ENCODE measurements at regions not wholly inside any gene's neighbourhood (a gene's known extent, or its start where the extent isn't known, plus 50 kb on each side); places are given as distances from the start of the nearest gene placed in this dataset.

DNA sequence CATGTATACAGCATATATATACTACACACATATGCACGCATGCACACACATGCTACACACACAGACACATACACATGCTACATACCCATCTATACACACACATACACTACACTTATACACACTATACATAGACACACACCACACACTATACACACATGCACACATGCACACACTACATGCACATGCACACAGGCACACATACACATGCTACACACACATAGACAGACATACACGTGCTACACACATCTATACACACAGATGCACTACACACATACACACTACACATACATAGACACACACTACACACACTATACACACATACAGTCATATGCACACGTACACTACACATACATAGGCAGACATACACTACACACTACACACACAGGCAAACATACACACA, 51.2 kb upstream of the PRR20G start:
- intact Hi-C loops (cut with DNase I) = no loop called here
- peaks cover 0 to 4% (median 0%) of the 10 kb centered on the region in 4 donors for H3K9me3 ChIP-seq
- H3K4me1 ChIP-seq = peaks cover 0 to 7% (median 0%) of the 10 kb centered on the region in 4 donors
- H3K27me3 ChIP-seq = peaks cover 19 to 79% (median 38%) of the 10 kb centered on the region in 3 donors
- H3K36me3 ChIP-seq = no peaks in the 10 kb centered on the region
- DNase-seq = no peak
- WGBS, 2 donors = 72 to 73% methylated on average over 3 of the region's 3 CpGs
- no peak overlapping the region for H3K4me3 ChIP-seq
- H3K27ac ChIP-seq = no peak overlapping the region
- TF ChIP-seq POLR2A (IDR thresholded peaks at IDR 0.05) = no peak
- TF ChIP-seq POLR2AphosphoS5 (IDR thresholded peaks at IDR 0.05) = no peak
- TF ChIP-seq EP300 (IDR thresholded peaks at IDR 0.05) = no peak
- TF ChIP-seq, protein P1, sequence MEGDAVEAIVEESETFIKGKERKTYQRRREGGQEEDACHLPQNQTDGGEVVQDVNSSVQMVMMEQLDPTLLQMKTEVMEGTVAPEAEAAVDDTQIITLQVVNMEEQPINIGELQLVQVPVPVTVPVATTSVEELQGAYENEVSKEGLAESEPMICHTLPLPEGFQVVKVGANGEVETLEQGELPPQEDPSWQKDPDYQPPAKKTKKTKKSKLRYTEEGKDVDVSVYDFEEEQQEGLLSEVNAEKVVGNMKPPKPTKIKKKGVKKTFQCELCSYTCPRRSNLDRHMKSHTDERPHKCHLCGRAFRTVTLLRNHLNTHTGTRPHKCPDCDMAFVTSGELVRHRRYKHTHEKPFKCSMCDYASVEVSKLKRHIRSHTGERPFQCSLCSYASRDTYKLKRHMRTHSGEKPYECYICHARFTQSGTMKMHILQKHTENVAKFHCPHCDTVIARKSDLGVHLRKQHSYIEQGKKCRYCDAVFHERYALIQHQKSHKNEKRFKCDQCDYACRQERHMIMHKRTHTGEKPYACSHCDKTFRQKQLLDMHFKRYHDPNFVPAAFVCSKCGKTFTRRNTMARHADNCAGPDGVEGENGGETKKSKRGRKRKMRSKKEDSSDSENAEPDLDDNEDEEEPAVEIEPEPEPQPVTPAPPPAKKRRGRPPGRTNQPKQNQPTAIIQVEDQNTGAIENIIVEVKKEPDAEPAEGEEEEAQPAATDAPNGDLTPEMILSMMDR (IDR thresholded peaks at IDR 0.05) = no peak

- Histone ChIP-seq H3K9me3 (peaks cover 0 to 8% (median 0%) of the 10 kb centered on the region in 4 donors), H3K27ac (no peak overlapping the region), H3K36me3 (no peaks in the 10 kb centered on the region), H3K27me3 (peaks cover 19 to 72% (median 38%) of the 10 kb centered on the region in 3 donors), H3K4me3 (no peak overlapping the region), H3K4me1 (peaks cover 0 to 7% (median 0%) of the 10 kb centered on the region in 4 donors)
- DNase-seq = no peak
- intact Hi-C loops (cut with DNase I) = no loop called here
- TF ChIP-seq POLR2AphosphoS5 (IDR thresholded peaks at IDR 0.05) (no peak), EP300 (IDR thresholded peaks at IDR 0.05) (no peak), POLR2A (IDR thresholded peaks at IDR 0.05) (no peak)
- TF ChIP-seq, protein P1 (IDR thresholded peaks at IDR 0.05) = no peak
- WGBS, 2 donors = 13 to 17% methylated on average over 52 of the region's 52 CpGs
These were observed 50.2 kb upstream of the PRR20G start for GRCh38 chr3:127337911-127338531.

Measured in sigmoid colon (tissue), 6 donors.